Endothelial cell of umbilical vein (primary cell): ENCODE measurements at regions not wholly inside any gene's neighbourhood (a gene's known extent, or its start where the extent isn't known, plus 50 kb on each side); places are given as distances from the start of the nearest gene placed in this dataset.

Source experiments
- BruUV-seq: library from RNA; stranded (reverse); fragments of 400-500 nt; replicated peaks from 2 replicates; lab custom pipeline; 2021; lab: Mats Ljungman, UMichigan
- CTCF ChIA-PET: fragments of 300-600, 350-600 bp; sonication (Branson Sonifier 250); formaldehyde crosslinking; loops from one replicate; lab custom pipeline; 2021; ENCODE audit warnings: antibody characterized with exemption, inconsistent platforms; lab: Charles Lee
- POLR2A ChIA-PET: fragments of 300-600, 350-600 bp; sonication (Branson Sonifier 250); formaldehyde crosslinking; loops from one replicate; lab custom pipeline; 2021; ENCODE audit warnings: antibody characterized with exemption, inconsistent platforms; lab: Charles Lee
- DNase-seq: peaks from one replicate; pipeline ENCODE4 v3.0.0-alpha.2; 2011; ENCODE audit warnings: low read depth, low spot score
- FAIRE-seq: peaks from 2 replicates; lab custom pipeline; 2011; peaks lifted over from hg19 to GRCh38; lab: Jason Lieb, UNC
- H2AFZ ChIP-seq: 2 replicates; pipeline ENCODE4 v1.6.0; 2012; ENCODE audit warnings: low read depth, low read length, control low read depth, inconsistent platforms
- H3K27ac ChIP-seq: 2 replicates; pipeline ENCODE4 v1.5.1; 2011; ENCODE audit warnings: low read depth, mild to moderate bottlenecking, control low read depth, low read length, moderate library complexity; ENCODE audit not compliant: insufficient read depth
- H3K27me3 ChIP-seq, 2 experiments: 2 replicates each; pipeline versions ENCODE4 v1.6.0 to v1.6.1; 2011; ENCODE audit warnings: low read length in 2 of 2, mixed read lengths in 1 of 2; ENCODE audit not compliant: control insufficient read depth in 2 of 2, insufficient read depth in 2 of 2
- H3K36me3 ChIP-seq, 2 experiments: 2 replicates in 1 of 2; 3 replicates in 1 of 2; pipeline ENCODE4 v1.5.1; 2011; ENCODE audit warnings: low read length in 2 of 2, mild to moderate bottlenecking in 1 of 2, moderate library complexity in 1 of 2; ENCODE audit not compliant: control insufficient read depth in 2 of 2, insufficient read depth in 2 of 2; ENCODE audit errors: extremely low read depth in 1 of 2
- H3K4me1 ChIP-seq: 3 replicates; pipeline ENCODE4 v1.5.1; 2011; ENCODE audit warnings: mild to moderate bottlenecking, low read length; ENCODE audit not compliant: control insufficient read depth, insufficient read depth; ENCODE audit errors: extremely low read depth
- H3K4me2 ChIP-seq: 2 replicates; pipeline ENCODE4 v1.6.1; 2011; ENCODE audit warnings: low read length, control low read depth, mixed read lengths; ENCODE audit not compliant: insufficient read depth
- H3K4me3 ChIP-seq, 3 experiments: fragments of 200-600 bp in 1 of 3; sonication (generic), shearing (Covaris generic) in 1 of 3; replicated peaks in 1 of 3; 2 replicates each; pipeline ENCODE4 v1.5.1; 2011 to 2016; ENCODE audit warnings: control low read depth in 3 of 3, low read length in 3 of 3, mild to moderate bottlenecking in 2 of 3, inconsistent platforms in 1 of 3, low read depth in 1 of 3, moderate library complexity in 1 of 3; ENCODE audit not compliant: insufficient read depth in 1 of 3
- H3K79me2 ChIP-seq: 2 replicates; pipeline ENCODE4 v1.6.0; 2012; ENCODE audit warnings: low read length, inconsistent platforms; ENCODE audit not compliant: control insufficient read depth, insufficient read depth
- H3K9ac ChIP-seq: replicated peaks from 2 replicates; pipeline ENCODE3; 2011; ENCODE audit warnings: low read length, control low read depth; ENCODE audit not compliant: insufficient read depth; ENCODE audit errors: extremely low read depth
- H3K9me1 ChIP-seq: replicated peaks from 3 replicates; pipeline ENCODE4 v1.6.0; 2011; ENCODE audit warnings: mild to moderate bottlenecking, low read length; ENCODE audit not compliant: control insufficient read depth, insufficient read depth; ENCODE audit errors: extremely low read depth
- H3K9me3 ChIP-seq: replicated peaks from 2 replicates; pipeline ENCODE4 v1.5.1; 2012; ENCODE audit warnings: low read length, inconsistent platforms; ENCODE audit not compliant: control insufficient read depth, insufficient read depth
- H4K20me1 ChIP-seq: replicated peaks from 2 replicates; pipeline ENCODE3; 2011; ENCODE audit warnings: mild to moderate bottlenecking, low read length; ENCODE audit not compliant: control insufficient read depth, insufficient read depth; ENCODE audit errors: extremely low read depth
- EZH2 ChIP-seq: IDR thresholded peaks from 2 replicates; pipeline ENCODE4 v1.6.1; 2012; ENCODE audit warnings: borderline replicate concordance, low read depth, mild to moderate bottlenecking, moderate library complexity, low read length, inconsistent platforms; ENCODE audit not compliant: severe bottlenecking
- JUN ChIP-seq: IDR thresholded peaks from 2 replicates; pipeline ENCODE4 v1.6.1; 2011; ENCODE audit warnings: borderline replicate concordance, low read depth; ENCODE audit not compliant: insufficient read length, insufficient read depth
- MYC ChIP-seq: IDR thresholded peaks from one replicate; pipeline ENCODE4 v1.6.1; 2011; ENCODE audit warnings: mild to moderate bottlenecking, low read depth, low read length
- POLR2AphosphoS5 ChIP-seq: IDR thresholded peaks from 2 replicates; pipeline ENCODE4 v1.6.1; 2012; ENCODE audit warnings: low read depth, mild to moderate bottlenecking, control low read depth, low read length, moderate library complexity; ENCODE audit not compliant: insufficient read depth
- dilution Hi-C: fragments of 300-500 bp; cut with MboI; formaldehyde crosslinking; loops from one replicate; pipeline ENCODE4 v1.15.0; 2019; ENCODE audit warnings: low sequenced_read_pairs; ENCODE audit not compliant: extremely low pct_ligation_motif_present
- intact Hi-C: fragments of 100-400 bp; cut with micrococcal nuclease; formaldehyde crosslinking; loops from one replicate; pipeline ENCODE4 v1.10.0; 2022
- TF ChIP-seq, protein P1 (sequence below), 2 donors: IDR thresholded peaks; 1 replicate in 1 of 2; 2 replicates in 1 of 2; pipeline ENCODE4 v1.5.1; 2011; ENCODE audit warnings: low read length in 2 of 2, mild to moderate bottlenecking in 2 of 2, moderate library complexity in 2 of 2, control low read depth in 1 of 2, inconsistent platforms in 1 of 2, low read depth in 1 of 2; ENCODE audit not compliant: insufficient read depth in 1 of 2; ENCODE audit errors: extremely low read depth in 1 of 2

DNA sequence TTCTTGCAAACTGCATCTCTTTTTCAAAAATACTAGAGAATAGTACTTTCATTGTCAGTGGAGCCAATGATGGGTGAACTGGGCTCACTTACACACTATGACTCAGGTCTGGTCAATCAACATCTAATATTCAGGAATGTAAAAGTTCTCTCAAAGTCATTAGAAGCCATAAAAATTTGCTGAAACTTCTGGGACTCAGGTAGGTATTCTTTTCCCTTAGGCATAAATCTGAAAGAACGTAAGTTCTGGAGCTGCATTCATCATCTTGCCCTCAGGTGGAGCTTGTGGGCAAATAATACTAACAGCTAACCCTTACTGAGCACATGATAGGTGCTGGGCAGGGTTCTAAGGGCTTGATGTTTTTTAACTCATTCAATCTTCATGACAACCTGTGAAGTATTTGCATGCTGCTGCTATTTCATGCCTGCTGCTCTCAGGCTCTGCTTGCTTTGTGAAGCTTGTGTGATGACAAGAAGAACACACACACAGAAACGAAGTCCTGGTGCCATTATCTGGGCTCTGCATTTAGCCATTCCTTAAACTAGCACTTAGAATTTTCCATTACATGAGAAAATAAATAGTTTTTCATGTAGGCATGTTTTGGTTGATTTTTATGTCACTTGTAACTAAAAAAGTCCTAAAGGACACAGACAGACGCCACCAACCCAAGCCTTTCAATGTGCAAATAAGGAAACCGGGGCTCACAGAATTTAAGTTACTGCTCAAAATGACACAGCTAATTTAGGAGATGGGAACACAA, 394.2 kb upstream of the LYPLAL1 start:
- Histone ChIP-seq H4K20me1 (no peaks in the 10 kb centered on the region), H3K4me1 (no peaks in the 10 kb centered on the region), H3K9me1 (no peaks in the 10 kb centered on the region), H3K27ac (no peak overlapping the region), H3K9me3 (no peaks in the 10 kb centered on the region), H3K9ac (no peak overlapping the region), H2AFZ (no peak overlapping the region), H3K4me3 (no peak overlapping the region), H3K27me3 (no peaks in the 10 kb centered on the region), H3K79me2 (no peaks in the 10 kb centered on the region), H3K36me3 (no peaks in the 10 kb centered on the region), H3K4me2 (no peak overlapping the region)
- no TSS peak for BruUV-seq
- FAIRE-seq (no peak), DNase-seq (no peak)
- dilution Hi-C loops, result no loop called here
- TF ChIP-seq JUN (no peak), MYC (no peak), POLR2AphosphoS5 (no peak), EZH2 (no peak)
- TF ChIP-seq, protein P1, sequence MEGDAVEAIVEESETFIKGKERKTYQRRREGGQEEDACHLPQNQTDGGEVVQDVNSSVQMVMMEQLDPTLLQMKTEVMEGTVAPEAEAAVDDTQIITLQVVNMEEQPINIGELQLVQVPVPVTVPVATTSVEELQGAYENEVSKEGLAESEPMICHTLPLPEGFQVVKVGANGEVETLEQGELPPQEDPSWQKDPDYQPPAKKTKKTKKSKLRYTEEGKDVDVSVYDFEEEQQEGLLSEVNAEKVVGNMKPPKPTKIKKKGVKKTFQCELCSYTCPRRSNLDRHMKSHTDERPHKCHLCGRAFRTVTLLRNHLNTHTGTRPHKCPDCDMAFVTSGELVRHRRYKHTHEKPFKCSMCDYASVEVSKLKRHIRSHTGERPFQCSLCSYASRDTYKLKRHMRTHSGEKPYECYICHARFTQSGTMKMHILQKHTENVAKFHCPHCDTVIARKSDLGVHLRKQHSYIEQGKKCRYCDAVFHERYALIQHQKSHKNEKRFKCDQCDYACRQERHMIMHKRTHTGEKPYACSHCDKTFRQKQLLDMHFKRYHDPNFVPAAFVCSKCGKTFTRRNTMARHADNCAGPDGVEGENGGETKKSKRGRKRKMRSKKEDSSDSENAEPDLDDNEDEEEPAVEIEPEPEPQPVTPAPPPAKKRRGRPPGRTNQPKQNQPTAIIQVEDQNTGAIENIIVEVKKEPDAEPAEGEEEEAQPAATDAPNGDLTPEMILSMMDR (IDR thresholded peaks at IDR 0.05; ENCODE audit: extremely low read depth in 1 of 2, insufficient read depth in 1 of 2, low read depth in 1 of 2, low read length in 2 of 2), result no peak
- POLR2A ChIA-PET, result no interaction called here
- CTCF ChIA-PET, result interaction anchor here (1.1 kb wide), 1 partner anchor 788 kb away, joined by 3 read pairs; no protein-coding TSS in a partner anchor
- intact Hi-C loops, result no loop called here
